KMS-11 (cell line): ENCODE measurements at regions not wholly inside any gene's neighbourhood (a gene's known extent, or its start where the extent isn't known, plus 50 kb on each side); places are given as distances from the start of the nearest gene placed in this dataset.

ENCODE experiments used
- H2AFZ ChIP-seq: fragments of 200-600 bp; sonication (generic); 2 replicates; pipeline ENCODE4 v1.6.1; 2016; ENCODE audit warnings: antibody characterized with exemption, mixed run types, low read depth
- H3K27ac ChIP-seq: fragments of 200-600 bp; sonication (generic); 2 replicates; pipeline ENCODE4 v1.6.1; 2016; ENCODE audit warnings: mild to moderate bottlenecking, mixed run types
- H3K27me3 ChIP-seq: fragments of 200-600 bp; sonication (generic); 2 replicates; pipeline ENCODE4 v1.6.1; 2017; ENCODE audit warnings: mild to moderate bottlenecking, low read depth, mixed run types, moderate library complexity; ENCODE audit not compliant: insufficient read depth
- H3K36me3 ChIP-seq: fragments of 200-600 bp; sonication (generic); 2 replicates; pipeline ENCODE4 v1.6.1; 2017; ENCODE audit warnings: mild to moderate bottlenecking, mixed run types; ENCODE audit not compliant: insufficient read depth
- H3K4me1 ChIP-seq: fragments of 200-600 bp; sonication (generic); 2 replicates; pipeline ENCODE4 v1.6.1; 2016; ENCODE audit warnings: mild to moderate bottlenecking, low read depth, mixed run types; ENCODE audit not compliant: poor library complexity, severe bottlenecking
- H3K4me2 ChIP-seq: fragments of 200-600 bp; sonication (generic); 2 replicates; pipeline ENCODE4 v1.7.0; 2016; ENCODE audit warnings: mild to moderate bottlenecking, mixed run types
- H3K4me3 ChIP-seq: fragments of 200-600 bp; sonication (generic); IDR thresholded peaks from 2 replicates; pipeline ENCODE4 v1.6.1; 2017; ENCODE audit warnings: low read depth, low read length, mixed read lengths; ENCODE audit not compliant: insufficient read depth
- H3K79me2 ChIP-seq: fragments of 200-600 bp; sonication (generic); 2 replicates; pipeline ENCODE4 v1.6.1; 2016; ENCODE audit warnings: low read depth, mixed run types; ENCODE audit not compliant: insufficient read depth
- H3K9ac ChIP-seq: fragments of 200-600 bp; sonication (generic); 2 replicates; pipeline ENCODE4 v1.6.1; 2016; ENCODE audit warnings: mild to moderate bottlenecking, mixed run types
- H4K20me1 ChIP-seq: fragments of 200-600 bp; sonication (generic); 2 replicates; pipeline ENCODE4 v1.6.1; 2016; ENCODE audit warnings: mild to moderate bottlenecking, mixed run types; ENCODE audit not compliant: insufficient read depth
- TF ChIP-seq, protein P1 (sequence below): fragments of 200-600 bp; sonication (generic); conservative IDR thresholded peaks from 2 replicates; pipeline ENCODE4 v1.6.1; 2017; ENCODE audit warnings: low read depth, mild to moderate bottlenecking, antibody characterized with exemption, low read length, moderate library complexity, mixed read lengths

DNA sequence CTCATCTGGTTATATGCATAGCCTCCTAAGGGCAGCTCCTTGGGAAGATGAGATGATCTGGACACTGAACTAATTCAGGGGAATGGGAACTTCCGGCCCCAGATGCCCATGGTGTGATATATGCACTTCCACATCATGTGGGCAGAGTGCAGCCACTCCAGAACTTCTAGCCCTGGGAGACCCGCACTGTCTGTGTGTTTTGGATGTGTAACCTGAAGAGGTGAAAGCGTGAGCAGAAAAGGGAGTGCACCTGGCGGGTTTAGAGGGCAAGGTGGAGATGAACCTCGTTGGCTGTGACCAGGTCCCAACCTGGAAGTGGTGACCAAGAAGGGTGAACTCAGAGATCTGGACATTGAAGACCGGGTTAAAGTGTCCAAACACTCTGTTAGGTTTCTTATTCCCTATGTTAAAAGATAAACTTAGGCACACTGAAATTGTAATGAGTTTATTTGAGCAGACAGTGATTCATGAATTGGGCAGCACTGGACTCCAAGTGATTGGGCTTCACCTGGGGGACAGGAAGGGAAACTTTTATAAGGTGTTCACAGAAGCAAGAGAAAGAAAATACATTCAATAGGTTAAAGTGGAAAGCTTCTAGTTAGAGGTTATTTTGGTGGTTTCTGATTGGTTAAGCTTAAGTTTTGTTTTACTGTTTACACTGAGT, 296.2 kb upstream of the SKOR2 start:
- no peak overlapping the region for H3K27ac ChIP-seq
- no peaks in the 10 kb centered on the region for H3K36me3 ChIP-seq
- H3K4me1 ChIP-seq, result no peaks in the 10 kb centered on the region
- H3K79me2 ChIP-seq, result no peaks in the 10 kb centered on the region
- no peak overlapping the region for H3K4me2 ChIP-seq
- no peak overlapping the region for H2AFZ ChIP-seq
- H3K9ac ChIP-seq, result no peak overlapping the region
- no peak overlapping the region for H3K4me3 ChIP-seq
- H4K20me1 ChIP-seq, result no peaks in the 10 kb centered on the region
- H3K27me3 ChIP-seq, result no peaks in the 10 kb centered on the region
- TF ChIP-seq, protein P1, sequence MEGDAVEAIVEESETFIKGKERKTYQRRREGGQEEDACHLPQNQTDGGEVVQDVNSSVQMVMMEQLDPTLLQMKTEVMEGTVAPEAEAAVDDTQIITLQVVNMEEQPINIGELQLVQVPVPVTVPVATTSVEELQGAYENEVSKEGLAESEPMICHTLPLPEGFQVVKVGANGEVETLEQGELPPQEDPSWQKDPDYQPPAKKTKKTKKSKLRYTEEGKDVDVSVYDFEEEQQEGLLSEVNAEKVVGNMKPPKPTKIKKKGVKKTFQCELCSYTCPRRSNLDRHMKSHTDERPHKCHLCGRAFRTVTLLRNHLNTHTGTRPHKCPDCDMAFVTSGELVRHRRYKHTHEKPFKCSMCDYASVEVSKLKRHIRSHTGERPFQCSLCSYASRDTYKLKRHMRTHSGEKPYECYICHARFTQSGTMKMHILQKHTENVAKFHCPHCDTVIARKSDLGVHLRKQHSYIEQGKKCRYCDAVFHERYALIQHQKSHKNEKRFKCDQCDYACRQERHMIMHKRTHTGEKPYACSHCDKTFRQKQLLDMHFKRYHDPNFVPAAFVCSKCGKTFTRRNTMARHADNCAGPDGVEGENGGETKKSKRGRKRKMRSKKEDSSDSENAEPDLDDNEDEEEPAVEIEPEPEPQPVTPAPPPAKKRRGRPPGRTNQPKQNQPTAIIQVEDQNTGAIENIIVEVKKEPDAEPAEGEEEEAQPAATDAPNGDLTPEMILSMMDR, result no peak

DNA sequence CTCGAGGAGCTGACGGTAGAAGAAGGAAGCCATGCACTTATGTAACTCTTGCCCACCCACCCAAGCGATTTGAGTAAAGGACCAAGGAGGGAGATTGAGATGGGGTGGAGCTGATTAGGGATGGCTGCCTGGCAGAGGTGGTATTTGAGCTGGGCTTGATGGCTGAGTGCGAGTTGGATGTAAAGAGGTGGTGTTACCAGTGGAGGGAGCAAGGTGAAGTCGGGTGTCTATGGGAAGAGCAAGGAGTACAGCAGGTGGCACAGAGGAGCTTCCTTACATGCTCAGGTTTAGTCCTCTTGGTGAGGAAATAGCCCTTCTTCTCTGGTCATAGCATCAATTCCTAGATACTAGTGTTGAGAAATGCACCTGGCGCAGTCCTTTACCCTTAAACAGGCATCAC, 294.2 kb upstream of the SKOR2 start:
- H3K4me2 ChIP-seq, result no peak overlapping the region
- H3K27ac ChIP-seq, result no peak overlapping the region
- no peaks in the 10 kb centered on the region for H3K36me3 ChIP-seq
- no peak overlapping the region for H3K4me3 ChIP-seq
- H2AFZ ChIP-seq, result no peak overlapping the region
- H4K20me1 ChIP-seq, result no peaks in the 10 kb centered on the region
- H3K27me3 ChIP-seq, result no peaks in the 10 kb centered on the region
- no peaks in the 10 kb centered on the region for H3K4me1 ChIP-seq
- H3K79me2 ChIP-seq, result no peaks in the 10 kb centered on the region
- H3K9ac ChIP-seq, result no peak overlapping the region
- TF ChIP-seq, protein P1, result no peak

DNA sequence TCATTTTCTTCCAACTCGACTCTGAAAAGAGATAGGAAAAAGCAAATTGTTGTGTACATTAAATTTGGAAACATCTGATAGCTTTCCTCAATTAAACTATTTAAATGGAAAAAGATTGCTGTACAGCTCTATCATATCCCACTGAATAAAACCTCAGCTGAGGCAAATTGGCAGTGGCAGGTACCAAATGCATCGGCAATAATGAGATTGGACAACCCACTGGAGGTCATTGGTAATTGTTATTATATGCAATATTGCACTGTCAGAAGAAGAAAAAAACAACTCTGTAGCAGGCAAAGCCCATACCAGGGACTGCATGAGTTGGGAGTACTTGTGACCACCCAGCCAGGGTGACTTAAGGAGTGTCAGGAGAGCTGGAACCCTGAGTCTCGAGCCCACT, 291.6 kb upstream of the SKOR2 start:
- H3K4me2 ChIP-seq, result no peak overlapping the region
- no peaks in the 10 kb centered on the region for H4K20me1 ChIP-seq
- no peaks in the 10 kb centered on the region for H3K36me3 ChIP-seq
- no peak overlapping the region for H3K4me3 ChIP-seq
- H2AFZ ChIP-seq, result no peak overlapping the region
- H3K27me3 ChIP-seq, result no peaks in the 10 kb centered on the region
- no peak overlapping the region for H3K27ac ChIP-seq
- H3K79me2 ChIP-seq, result no peaks in the 10 kb centered on the region
- H3K9ac ChIP-seq, result no peak overlapping the region
- TF ChIP-seq, protein P1, result no peak
- no peaks in the 10 kb centered on the region for H3K4me1 ChIP-seq

DNA sequence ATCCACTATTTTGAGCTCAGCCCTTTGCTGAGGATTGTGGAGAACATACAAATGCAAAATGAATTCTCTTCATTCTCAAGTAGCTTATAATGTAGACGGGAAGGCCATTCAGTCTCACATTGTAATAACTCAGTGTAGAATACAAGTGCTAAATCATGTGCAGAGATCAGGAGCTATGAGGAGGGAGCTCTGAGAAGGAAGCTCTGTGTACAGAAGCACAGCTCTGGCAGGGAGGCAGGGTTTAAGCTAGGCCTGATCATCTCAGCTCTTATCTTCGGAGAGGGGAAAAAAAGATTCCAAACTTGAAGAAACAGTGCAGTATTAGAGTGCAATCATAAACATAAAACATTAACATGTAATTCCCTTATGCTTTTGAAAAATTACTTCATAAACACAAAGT, 291.1 kb upstream of the SKOR2 start:
- H3K79me2 ChIP-seq, result no peaks in the 10 kb centered on the region
- no peak overlapping the region for H2AFZ ChIP-seq
- no peak overlapping the region for H3K9ac ChIP-seq
- H3K27ac ChIP-seq, result no peak overlapping the region
- H3K27me3 ChIP-seq, result no peaks in the 10 kb centered on the region
- no peaks in the 10 kb centered on the region for H3K4me1 ChIP-seq
- no peaks in the 10 kb centered on the region for H3K36me3 ChIP-seq
- H3K4me3 ChIP-seq, result no peak overlapping the region
- TF ChIP-seq, protein P1, result no peak
- no peak overlapping the region for H3K4me2 ChIP-seq
- H4K20me1 ChIP-seq, result no peaks in the 10 kb centered on the region
